ENCODE measurements at regions not wholly inside any gene's neighbourhood (a gene's known extent, or its start where the extent isn't known, plus 50 kb on each side); places are given as distances from the start of the nearest gene placed in this dataset.

DNA sequence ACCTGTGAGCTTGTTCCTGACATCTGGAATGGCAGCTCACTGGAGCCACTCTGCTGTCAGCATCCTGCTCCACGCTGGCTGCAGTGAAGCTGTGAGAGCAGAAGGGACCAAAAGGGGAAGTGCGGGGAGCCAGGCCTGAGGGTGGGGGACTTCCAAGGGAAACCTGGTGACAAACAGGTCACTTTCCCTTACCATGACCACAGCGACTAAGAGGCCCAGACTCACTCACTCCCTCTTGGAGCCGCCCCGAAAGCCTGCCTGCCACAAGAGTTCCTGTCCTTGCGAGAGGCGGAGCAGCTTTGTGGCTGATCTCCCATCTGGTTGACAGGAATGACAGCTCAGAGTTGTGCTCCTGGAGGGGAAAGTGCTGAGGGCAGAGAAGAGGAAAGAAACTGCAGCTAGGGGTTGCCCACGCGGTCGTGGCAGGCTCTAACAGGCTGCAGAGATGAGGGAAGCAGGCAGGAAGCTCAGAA, 183.8 kb upstream of the NTM start:
- TF ChIP-seq, protein P1, sequence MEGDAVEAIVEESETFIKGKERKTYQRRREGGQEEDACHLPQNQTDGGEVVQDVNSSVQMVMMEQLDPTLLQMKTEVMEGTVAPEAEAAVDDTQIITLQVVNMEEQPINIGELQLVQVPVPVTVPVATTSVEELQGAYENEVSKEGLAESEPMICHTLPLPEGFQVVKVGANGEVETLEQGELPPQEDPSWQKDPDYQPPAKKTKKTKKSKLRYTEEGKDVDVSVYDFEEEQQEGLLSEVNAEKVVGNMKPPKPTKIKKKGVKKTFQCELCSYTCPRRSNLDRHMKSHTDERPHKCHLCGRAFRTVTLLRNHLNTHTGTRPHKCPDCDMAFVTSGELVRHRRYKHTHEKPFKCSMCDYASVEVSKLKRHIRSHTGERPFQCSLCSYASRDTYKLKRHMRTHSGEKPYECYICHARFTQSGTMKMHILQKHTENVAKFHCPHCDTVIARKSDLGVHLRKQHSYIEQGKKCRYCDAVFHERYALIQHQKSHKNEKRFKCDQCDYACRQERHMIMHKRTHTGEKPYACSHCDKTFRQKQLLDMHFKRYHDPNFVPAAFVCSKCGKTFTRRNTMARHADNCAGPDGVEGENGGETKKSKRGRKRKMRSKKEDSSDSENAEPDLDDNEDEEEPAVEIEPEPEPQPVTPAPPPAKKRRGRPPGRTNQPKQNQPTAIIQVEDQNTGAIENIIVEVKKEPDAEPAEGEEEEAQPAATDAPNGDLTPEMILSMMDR (IDR thresholded peaks at IDR 0.05; ENCODE audit: borderline replicate concordance, extremely low read depth, low read length, poor library complexity, severe bottlenecking) = no peak
- no peak for TF ChIP-seq EZH2 (IDR thresholded peaks at IDR 0.05; ENCODE audit: borderline replicate concordance, low read depth, low read length, severe bottlenecking)
